ENCODE measurements at regions not wholly inside any gene's neighbourhood (a gene's known extent, or its start where the extent isn't known, plus 50 kb on each side); places are given as distances from the start of the nearest gene placed in this dataset.

- TF ChIP-seq, protein P1, sequence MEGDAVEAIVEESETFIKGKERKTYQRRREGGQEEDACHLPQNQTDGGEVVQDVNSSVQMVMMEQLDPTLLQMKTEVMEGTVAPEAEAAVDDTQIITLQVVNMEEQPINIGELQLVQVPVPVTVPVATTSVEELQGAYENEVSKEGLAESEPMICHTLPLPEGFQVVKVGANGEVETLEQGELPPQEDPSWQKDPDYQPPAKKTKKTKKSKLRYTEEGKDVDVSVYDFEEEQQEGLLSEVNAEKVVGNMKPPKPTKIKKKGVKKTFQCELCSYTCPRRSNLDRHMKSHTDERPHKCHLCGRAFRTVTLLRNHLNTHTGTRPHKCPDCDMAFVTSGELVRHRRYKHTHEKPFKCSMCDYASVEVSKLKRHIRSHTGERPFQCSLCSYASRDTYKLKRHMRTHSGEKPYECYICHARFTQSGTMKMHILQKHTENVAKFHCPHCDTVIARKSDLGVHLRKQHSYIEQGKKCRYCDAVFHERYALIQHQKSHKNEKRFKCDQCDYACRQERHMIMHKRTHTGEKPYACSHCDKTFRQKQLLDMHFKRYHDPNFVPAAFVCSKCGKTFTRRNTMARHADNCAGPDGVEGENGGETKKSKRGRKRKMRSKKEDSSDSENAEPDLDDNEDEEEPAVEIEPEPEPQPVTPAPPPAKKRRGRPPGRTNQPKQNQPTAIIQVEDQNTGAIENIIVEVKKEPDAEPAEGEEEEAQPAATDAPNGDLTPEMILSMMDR (IDR thresholded peaks at IDR 0.05) = no peak
- no peak for TF ChIP-seq POLR2A (IDR thresholded peaks at IDR 0.05)
- TF ChIP-seq EP300 (IDR thresholded peaks at IDR 0.05) = no peak
Measured at GRCh38 chr2:167701651-167702050, 545.7 kb downstream of the STK39 start.
